NCI-H524 treated with DMSO at 0.1 percent for 48 hours (cell line): ENCODE measurements at regions not wholly inside any gene's neighbourhood (a gene's known extent, or its start where the extent isn't known, plus 50 kb on each side); places are given as distances from the start of the nearest gene placed in this dataset.

Source experiments
- DNase-seq: peaks from one replicate; lab custom pipeline; 2025; lab: John Stamatoyannopoulos, UW

DNA sequence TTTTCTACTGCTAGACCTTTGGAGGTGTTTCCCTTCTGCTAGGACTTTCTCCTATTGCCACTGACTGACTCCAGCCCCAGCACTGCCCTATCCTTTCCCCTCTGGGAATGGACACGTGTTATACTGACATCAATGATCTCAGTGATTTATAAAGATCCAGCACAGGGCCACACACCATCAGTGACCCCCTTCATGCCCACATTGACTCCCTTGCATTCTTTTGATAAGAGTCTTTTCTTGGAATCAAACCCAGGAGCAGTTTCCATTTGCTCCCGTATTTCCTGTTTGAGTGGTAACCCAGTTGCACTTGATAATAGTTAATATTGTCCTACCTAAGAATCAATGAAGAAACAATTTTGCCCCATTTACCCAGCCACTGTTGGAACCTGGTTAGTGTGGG, 501.0 kb upstream of the USP24 start:
- DNase-seq, result no peak

- DNase-seq, result no peak
Measured at GRCh38 chr1:55714230-55714629, 499.1 kb upstream of the USP24 start.

DNA sequence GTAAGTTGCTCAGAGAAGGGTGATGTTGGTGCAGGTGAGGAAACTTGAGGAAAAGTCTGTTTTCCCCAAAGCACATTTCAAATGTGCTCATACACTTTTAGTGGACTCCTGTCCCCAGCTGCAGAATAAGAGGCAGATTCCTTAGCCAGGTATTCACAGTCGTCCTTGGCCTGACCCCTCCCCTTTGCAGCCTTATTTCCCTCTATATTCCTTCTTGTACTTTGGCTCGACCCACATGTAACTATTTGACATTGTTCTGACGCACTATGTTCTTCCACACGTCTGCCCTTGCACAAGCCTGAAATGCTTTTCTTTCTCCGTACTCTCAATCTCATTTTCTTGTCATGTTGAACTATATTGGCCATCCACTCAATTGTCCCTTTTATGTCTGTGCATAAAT, 498.4 kb upstream of the USP24 start:
- no peak for DNase-seq

DNA sequence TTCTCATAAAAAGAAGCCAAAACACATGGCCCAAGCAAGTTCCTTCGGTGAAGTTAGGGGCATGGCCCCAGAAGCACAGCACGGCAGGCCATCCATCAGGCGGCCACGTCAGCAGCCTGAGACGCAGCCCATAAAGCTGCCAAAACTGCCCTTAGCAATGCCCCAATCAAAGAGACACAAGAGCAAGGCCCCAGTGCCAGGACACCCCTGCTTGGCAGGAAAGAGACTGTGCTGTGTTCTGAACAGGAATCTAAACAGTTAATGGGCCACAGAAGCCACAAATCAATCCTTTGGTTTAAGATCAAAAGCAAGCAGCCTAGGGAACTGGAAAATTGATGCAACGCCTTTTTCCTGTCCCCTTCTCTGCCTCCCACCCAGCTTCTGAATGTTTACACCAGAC, 497.0 kb upstream of the USP24 start:
- no peak for DNase-seq

DNA sequence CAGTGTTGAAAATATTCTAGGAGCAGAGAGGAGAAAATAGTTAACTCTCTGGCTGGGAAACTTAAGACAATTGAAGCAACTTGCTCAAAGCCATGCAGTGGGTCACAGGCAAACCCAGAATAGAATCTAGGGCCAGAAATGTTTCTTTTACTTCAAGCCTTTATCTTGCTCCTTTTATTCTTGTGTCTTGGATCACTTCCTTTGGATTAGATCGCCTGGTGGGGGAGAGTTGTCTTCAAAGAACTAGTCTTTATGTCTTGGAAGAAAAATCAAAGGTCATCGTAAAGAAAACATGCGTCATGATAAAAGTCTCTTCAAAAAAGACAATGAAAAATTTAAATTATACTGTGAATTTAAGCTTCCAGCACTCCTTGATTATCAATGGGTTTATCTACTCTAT, 493.6 kb upstream of the USP24 start:
- DNase-seq, result no peak

DNA sequence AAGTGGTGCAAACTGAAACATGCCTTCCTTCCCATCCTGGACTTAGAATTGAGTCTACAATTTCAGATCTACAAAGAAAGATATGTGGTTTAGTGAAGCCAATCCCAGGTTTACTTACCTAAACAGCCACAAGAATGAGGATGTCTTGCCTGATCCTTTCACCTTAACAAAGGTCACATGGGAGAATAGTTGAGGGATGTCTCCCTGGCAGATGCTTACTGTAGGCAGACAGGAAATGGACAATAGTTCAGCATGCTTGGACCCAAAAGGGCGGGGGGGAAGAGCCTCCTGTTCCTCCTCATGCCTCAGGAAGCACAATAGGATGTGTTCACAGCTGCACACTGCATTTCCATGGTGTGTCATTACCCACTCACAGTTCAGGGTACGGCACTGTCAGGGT, 492.7 kb upstream of the USP24 start:
- no peak for DNase-seq

GRCh38 chr1:55707196-55707595, 492.0 kb upstream of the USP24 start:
- DNase-seq, result peak; percentile 87

DNA sequence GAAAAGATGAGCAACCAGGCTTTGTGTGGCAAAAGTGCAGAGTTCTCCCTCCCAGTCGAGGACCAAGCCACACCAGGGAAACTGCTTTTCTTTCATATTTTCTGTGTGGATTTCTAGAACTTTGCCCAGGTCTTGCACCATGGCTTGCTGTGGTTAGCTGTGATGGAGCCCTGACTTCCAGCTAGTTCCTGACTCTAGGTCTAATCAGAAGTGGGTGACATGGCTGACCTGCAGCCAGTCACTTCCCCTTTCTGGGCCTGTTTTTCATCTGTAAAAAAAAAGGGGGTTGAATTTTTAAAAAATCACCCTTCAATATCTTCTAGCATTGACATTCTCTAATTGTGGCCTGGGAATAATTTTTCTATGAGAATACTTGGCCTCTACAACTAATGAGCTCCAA, 491.2 kb upstream of the USP24 start:
- no peak for DNase-seq

DNA sequence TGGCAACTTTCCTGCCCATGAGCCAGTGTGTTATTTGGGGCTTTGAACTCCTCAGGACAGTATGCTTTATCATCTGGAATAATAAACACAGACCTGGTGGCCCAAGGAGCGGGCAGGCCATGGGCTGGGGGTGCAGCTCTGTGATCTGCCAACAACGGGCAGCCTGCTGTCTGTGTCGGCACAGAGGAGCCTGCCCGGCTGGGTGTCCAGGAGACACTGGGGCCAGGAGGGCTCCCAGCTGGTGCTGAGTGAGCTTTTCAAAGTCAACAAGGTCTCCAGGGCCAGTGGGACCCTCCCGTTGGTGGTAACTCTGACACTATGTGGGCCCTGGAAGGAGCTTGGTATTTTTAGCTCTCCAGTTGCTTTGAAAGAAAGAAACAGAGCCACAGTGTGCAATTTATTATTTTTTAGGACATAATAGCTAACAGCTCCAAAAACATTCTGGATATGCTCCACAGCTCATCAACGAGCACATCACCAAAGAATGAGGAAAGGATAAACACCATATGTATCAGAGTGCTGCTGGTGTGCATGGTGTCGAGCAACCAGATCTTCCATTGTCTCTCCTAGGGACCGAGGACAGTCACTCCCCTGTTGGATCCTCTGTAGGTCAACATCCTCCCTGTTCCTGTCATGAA, 488.7 kb upstream of the USP24 start:
- no peak for DNase-seq

DNA sequence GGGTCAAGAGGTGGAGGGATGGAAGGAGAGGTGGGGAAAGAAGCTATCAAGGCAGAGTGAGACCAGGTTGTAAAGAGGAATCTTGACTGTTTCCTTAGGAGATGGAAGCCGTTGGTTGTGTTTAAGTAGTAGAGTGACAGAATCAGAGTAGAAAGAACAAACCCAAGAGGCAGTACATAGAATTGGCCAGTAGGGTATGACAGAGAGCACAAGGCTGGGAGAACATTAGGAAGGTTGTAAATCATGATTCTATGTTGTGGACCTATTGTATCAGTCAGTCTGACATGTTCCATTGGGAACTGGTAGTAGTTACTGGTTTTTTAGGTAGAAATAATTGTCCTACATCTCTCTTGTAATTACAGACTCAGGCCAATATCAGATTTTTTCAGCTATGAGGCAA, 486.9 kb upstream of the USP24 start:
- no peak for DNase-seq

DNA sequence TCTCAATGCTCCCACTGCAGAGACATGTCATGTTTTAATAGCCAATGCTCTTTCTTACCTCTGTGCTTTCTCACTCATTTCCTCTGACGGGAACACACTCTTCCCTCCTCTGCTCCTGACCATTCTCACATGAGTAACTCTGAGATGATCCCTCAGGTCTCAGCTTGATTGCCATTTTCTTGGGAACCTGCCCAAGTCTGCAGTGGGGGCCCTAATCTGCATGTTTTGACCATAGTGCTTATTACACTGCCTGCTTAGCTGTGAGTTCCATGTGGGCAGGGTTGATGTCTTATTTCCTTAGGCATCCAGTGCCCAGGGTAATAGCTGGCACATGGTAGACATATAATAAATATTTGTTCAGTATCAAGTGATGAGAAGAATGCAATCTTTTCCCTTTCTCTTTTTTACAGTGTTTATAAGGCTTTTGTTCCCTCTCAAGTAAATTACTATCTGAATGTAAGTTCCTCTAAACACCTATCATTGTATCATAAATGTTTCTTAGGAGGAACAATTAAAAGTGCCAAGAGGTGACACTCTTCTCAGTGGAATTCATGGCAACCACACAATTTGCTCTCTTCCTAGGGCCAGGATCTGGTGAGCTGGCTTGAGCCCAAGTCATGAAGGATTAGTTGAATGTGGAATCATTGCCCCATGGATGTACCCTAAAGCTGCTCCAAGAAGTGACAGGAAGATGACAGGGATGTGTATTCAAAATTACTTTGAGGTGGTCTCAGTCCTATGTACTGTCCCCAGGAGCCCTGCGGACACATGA, 485.4 kb upstream of the USP24 start:
- DNase-seq, result no peak

GRCh38 chr1:55699228-55699627, 484.1 kb upstream of the USP24 start:
- DNase-seq, result no peak

DNA sequence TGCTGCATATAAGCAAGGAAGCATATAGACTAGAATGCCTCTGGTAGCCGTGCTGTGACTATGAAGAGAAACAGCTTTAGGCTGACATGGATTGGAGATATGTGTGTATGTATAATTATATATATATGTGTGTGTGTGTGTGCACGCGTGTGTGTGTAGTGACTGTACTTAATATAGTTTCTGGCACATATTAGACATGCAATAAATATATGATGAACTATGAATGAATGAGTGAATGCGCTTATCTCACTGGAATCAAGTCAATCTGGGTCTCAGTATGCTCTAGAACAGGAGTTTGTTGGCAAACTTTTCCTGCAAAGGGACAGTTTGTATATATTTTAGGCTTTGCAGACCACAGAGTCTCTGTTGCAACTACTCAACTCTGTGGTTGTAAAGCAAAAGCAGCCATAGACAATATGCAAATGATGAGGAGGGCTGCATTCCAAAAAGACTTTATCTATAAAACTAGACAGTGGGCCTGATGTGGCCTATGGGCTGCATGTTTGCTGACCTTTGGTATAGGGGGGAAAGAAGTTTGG, 482.9 kb upstream of the USP24 start:
- DNase-seq, result no peak

GRCh38 chr1:55696891-55697290, 481.7 kb upstream of the USP24 start:
- DNase-seq, result no peak

DNA sequence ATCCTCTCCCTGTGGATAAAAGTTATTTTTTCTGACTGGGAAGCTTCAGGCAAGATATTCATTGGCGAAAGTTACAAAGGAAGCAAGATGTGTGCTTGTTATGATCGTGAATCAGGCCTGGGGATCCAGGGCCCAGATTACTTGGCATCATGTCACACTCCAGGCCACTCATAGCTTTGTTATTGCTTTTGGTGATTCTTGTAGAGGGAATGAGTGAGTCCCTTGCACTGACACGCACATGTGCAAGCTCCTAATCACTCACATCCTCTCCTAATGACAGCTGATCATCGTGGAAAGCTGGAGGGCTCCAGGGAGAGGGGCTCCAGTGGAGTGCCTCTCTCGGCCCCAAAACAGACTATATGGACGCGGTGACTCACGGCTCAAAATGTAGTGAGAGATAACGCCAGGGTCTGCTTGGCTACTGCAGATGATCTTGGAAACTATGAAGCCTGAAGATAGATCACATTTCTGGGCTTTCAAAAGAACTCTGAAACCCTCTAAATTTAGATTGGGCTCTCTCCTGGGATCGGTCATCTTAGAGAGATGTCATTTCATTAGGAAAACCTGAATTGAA, 481.1 kb upstream of the USP24 start:
- no peak for DNase-seq

DNA sequence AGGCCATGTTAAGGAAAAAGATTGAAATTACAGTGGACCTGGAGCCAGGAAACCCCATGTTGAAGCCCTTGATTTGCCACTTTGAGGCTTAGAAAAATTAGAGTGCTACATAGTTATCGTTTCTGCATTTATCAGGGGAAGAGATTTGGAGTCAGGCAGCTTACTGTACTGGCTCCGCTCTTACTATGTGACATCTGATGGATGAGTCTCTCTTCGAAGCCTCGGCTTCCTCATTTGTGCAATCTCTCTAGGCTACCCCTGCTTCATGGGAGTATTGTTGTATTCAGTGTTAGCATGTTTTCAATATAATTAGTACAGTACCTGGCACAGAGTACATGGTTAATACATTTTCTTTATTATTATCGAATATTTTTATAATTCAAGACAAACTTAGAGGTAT, 480.4 kb upstream of the USP24 start:
- no peak for DNase-seq

GRCh38 chr1:55695151-55695550, 480.0 kb upstream of the USP24 start:
- no peak for DNase-seq

GRCh38 chr1:55694310-55694801, 479.2 kb upstream of the USP24 start:
- no peak for DNase-seq

- DNase-seq, result no peak
Measured at GRCh38 chr1:55692726-55693125, 477.6 kb upstream of the USP24 start.

GRCh38 chr1:55690366-55690765, 475.2 kb upstream of the USP24 start:
- no peak for DNase-seq

GRCh38 chr1:55689800-55690199, 474.6 kb upstream of the USP24 start:
- DNase-seq, result no peak

DNA sequence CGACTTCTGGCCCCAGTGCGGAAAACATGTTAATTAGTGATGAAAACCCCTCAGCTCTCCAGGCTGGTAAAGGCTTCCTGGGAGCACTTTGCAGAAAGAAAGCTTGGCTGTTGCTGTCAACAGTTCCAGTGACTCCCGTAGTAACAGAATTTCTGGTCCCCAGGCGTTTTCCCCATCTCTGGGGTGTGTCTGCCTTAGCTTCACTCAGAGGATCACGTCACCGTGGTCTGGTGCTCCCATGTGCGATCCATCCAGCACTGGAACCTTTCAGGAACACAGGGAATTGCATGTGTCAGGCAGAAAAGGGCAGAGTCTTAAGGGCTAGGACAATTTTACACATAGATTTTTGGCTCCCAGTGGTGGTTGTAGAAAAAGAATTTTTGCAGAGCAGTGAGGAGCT, 470.4 kb upstream of the USP24 start:
- no peak for DNase-seq

GRCh38 chr1:55684131-55684650, 469.0 kb upstream of the USP24 start:
- DNase-seq, result no peak
